ENCODE measurements at regions not wholly inside any gene's neighbourhood (a gene's known extent, or its start where the extent isn't known, plus 50 kb on each side); places are given as distances from the start of the nearest gene placed in this dataset.

- peaks cover 2% of the 10 kb centered on the region for H3K9me3 ChIP-seq
- 43% methylated on average over 3 of the region's 5 CpGs for WGBS (ENCODE audit: insufficient coverage)
- H3K4me1 ChIP-seq (ENCODE audit: control insufficient read depth in 1 of 2, extremely low read depth in 1 of 2, insufficient read depth in 2 of 2, low read length in 2 of 2): peaks cover 0 to 21% of the 10 kb centered on the region in 2 experiments
- ATAC-seq (replicated peaks in 1 of 4) (no peak), DNase-seq (no peak)
- H3K27me3 ChIP-seq (replicated peaks in 1 of 2; ENCODE audit: control insufficient read depth in 2 of 2, extremely low read depth in 1 of 2, insufficient read depth in 2 of 2, low read length in 1 of 2): peaks cover 37 to 67% of the 10 kb centered on the region in 2 experiments
- Mint-ChIP-seq H3K36me3 (no peaks in the 10 kb centered on the region), H3K27me3 (peaks cover 71 to 86% of the 10 kb centered on the region in 2 donors), H3K9me3 (peaks cover 7 to 13% (median 7%) of the 10 kb centered on the region in 3 donors), H3K4me3 (no peak overlapping the region), H3K4me1 (peaks cover 9 to 18% (median 10%) of the 10 kb centered on the region in 3 donors), H3K27ac (no peak overlapping the region)
- peak overlapping the region in 1 of 2 donors; percentile 3 for H3K4me3 ChIP-seq (ENCODE audit: control insufficient read depth in 1 of 2, extremely low read depth in 1 of 2, low read length in 1 of 2)
- H3K27ac ChIP-seq (ENCODE audit: low read length): no peak overlapping the region
- H3K36me3 ChIP-seq (ENCODE audit: control insufficient read depth in 2 of 2, extremely low read depth in 1 of 2, insufficient read depth in 1 of 2, low read length in 1 of 2): no peaks in the 10 kb centered on the region
- ChIA-PET POLR2A (no interaction called here), CTCF (no interaction called here)
Measured at GRCh38 chr6:27678469-27678868, 205.6 kb upstream of the ZNF184 start.

GRCh38 chr6:27674882-27675281 is 202.0 kb upstream of the ZNF184 start:
- peaks cover 11 to 18% (median 14%) of the 10 kb centered on the region in 3 donors for H3K9me3 Mint-ChIP-seq
- no peak overlapping the region for H3K27ac Mint-ChIP-seq
- DNase-seq: no peak
- H3K4me1 Mint-ChIP-seq: peaks cover 14 to 27% (median 25%) of the 10 kb centered on the region in 3 donors
- no peak overlapping the region for H3K4me3 Mint-ChIP-seq
- POLR2A ChIA-PET: interaction anchor here in 1 of 2 donors (0.6 kb wide), 2 partner anchors 220 to 433 kb away, joined by 3 to 4 read pairs; no protein-coding TSS in a partner anchor
- peaks cover 2% of the 10 kb centered on the region for H3K9me3 ChIP-seq
- peaks cover 32 to 71% of the 10 kb centered on the region in 2 experiments for H3K27me3 ChIP-seq (replicated peaks in 1 of 2; ENCODE audit: control insufficient read depth in 2 of 2, extremely low read depth in 1 of 2, insufficient read depth in 2 of 2, low read length in 1 of 2)
- H3K27me3 Mint-ChIP-seq: peaks cover 77 to 87% of the 10 kb centered on the region in 2 donors
- H3K27ac ChIP-seq (ENCODE audit: low read length): no peak overlapping the region
- no peak for ATAC-seq (replicated peaks in 1 of 4)
- H3K4me3 ChIP-seq (ENCODE audit: control insufficient read depth in 1 of 2, extremely low read depth in 1 of 2, low read length in 1 of 2): no peak overlapping the region
- H3K36me3 Mint-ChIP-seq: peaks cover 2% of the 10 kb centered on the region
- H3K4me1 ChIP-seq (ENCODE audit: control insufficient read depth in 1 of 2, extremely low read depth in 1 of 2, insufficient read depth in 2 of 2, low read length in 2 of 2): peaks cover 0 to 18% of the 10 kb centered on the region in 2 experiments
- CTCF ChIA-PET: no interaction called here
- 51% methylated on average over 6 of the region's 9 CpGs for WGBS (ENCODE audit: insufficient coverage)
- H3K36me3 ChIP-seq (ENCODE audit: control insufficient read depth in 2 of 2, extremely low read depth in 1 of 2, insufficient read depth in 1 of 2, low read length in 1 of 2): no peaks in the 10 kb centered on the region

- Mint-ChIP-seq H3K27ac (peak overlapping the region in 1 of 2 donors; percentile 6), H3K4me3 (peak overlapping the region in 1 of 3 donors; percentile 56), H3K27me3 (peaks cover 74 to 87% of the 10 kb centered on the region in 2 donors), H3K9me3 (peaks cover 14 to 25% (median 19%) of the 10 kb centered on the region in 3 donors), H3K4me1 (peaks cover 26 to 38% (median 32%) of the 10 kb centered on the region in 3 donors), H3K36me3 (peaks cover 12% of the 10 kb centered on the region)
- peak overlapping the region in 1 of 2 donors; percentile 39 for H3K4me3 ChIP-seq (ENCODE audit: control insufficient read depth in 1 of 2, extremely low read depth in 1 of 2, low read length in 1 of 2)
- DNase-seq: peak in 2 of 35 experiments; percentile 13 to 54
- POLR2A ChIA-PET: interaction anchor here in 1 of 2 donors (0.7 kb wide), 1 partner anchor 80 kb away, joined by 13 read pairs; no protein-coding TSS in a partner anchor
- CTCF ChIA-PET: no interaction called here
- peaks cover 38 to 77% of the 10 kb centered on the region in 2 experiments for H3K27me3 ChIP-seq (replicated peaks in 1 of 2; ENCODE audit: control insufficient read depth in 2 of 2, extremely low read depth in 1 of 2, insufficient read depth in 2 of 2, low read length in 1 of 2)
- H3K36me3 ChIP-seq (ENCODE audit: control insufficient read depth in 2 of 2, extremely low read depth in 1 of 2, insufficient read depth in 1 of 2, low read length in 1 of 2): no peaks in the 10 kb centered on the region
- peaks cover 2% of the 10 kb centered on the region for H3K9me3 ChIP-seq
- H3K4me1 ChIP-seq (ENCODE audit: control insufficient read depth in 1 of 2, extremely low read depth in 1 of 2, insufficient read depth in 2 of 2, low read length in 2 of 2): peaks cover 0 to 23% of the 10 kb centered on the region in 2 experiments
- no peak overlapping the region for H3K27ac ChIP-seq (ENCODE audit: low read length)
- ATAC-seq (replicated peaks in 1 of 4): no peak
- WGBS (ENCODE audit: insufficient coverage): 11% methylated on average over 19 of the region's 28 CpGs
Measured at GRCh38 chr6:27672113-27672799, 199.4 kb upstream of the ZNF184 start.

GRCh38 chr6:27669624-27670301 is 196.9 kb upstream of the ZNF184 start:
- H3K4me1 Mint-ChIP-seq: peaks cover 26 to 38% (median 32%) of the 10 kb centered on the region in 3 donors
- WGBS (ENCODE audit: insufficient coverage): 15% methylated on average over 4 of the region's 18 CpGs
- ChIA-PET POLR2A (no interaction called here), CTCF (interaction anchor here in 1 of 2 donors (1.3 kb wide), 1 partner anchor 83 kb away, joined by 8 read pairs; no protein-coding TSS in a partner anchor)
- peaks cover 12% of the 10 kb centered on the region for H3K36me3 Mint-ChIP-seq
- Histone ChIP-seq H3K4me1 (ENCODE audit: control insufficient read depth in 1 of 2, extremely low read depth in 1 of 2, insufficient read depth in 2 of 2, low read length in 2 of 2) (peaks cover 0 to 23% of the 10 kb centered on the region in 2 experiments), H3K4me3 (ENCODE audit: control insufficient read depth in 1 of 2, extremely low read depth in 1 of 2, low read length in 1 of 2) (peak overlapping the region in 1 of 2 donors; percentile 10), H3K9me3 (peaks cover 2% of the 10 kb centered on the region), H3K27ac (ENCODE audit: low read length) (no peak overlapping the region), H3K27me3 (replicated peaks in 1 of 2; ENCODE audit: control insufficient read depth in 2 of 2, extremely low read depth in 1 of 2, insufficient read depth in 2 of 2, low read length in 1 of 2) (peaks cover 40 to 76% of the 10 kb centered on the region in 2 experiments), H3K36me3 (ENCODE audit: control insufficient read depth in 2 of 2, extremely low read depth in 1 of 2, insufficient read depth in 1 of 2, low read length in 1 of 2) (no peaks in the 10 kb centered on the region)
- peaks cover 14 to 25% (median 19%) of the 10 kb centered on the region in 3 donors for H3K9me3 Mint-ChIP-seq
- H3K27ac Mint-ChIP-seq: peak overlapping the region; percentile 41 to 55
- H3K27me3 Mint-ChIP-seq: peaks cover 79 to 89% of the 10 kb centered on the region in 2 donors
- ATAC-seq (replicated peaks in 1 of 4): no peak
- H3K4me3 Mint-ChIP-seq: peak overlapping the region; percentile 16 to 28 (median 17)
- DNase-seq: no peak

GRCh38 chr6:27669295-27669623 is 196.4 kb upstream of the ZNF184 start:
- H3K27ac ChIP-seq (ENCODE audit: low read length): no peak overlapping the region
- Mint-ChIP-seq H3K27me3 (peaks cover 77 to 88% of the 10 kb centered on the region in 2 donors), H3K4me1 (peaks cover 26 to 38% (median 32%) of the 10 kb centered on the region in 3 donors), H3K4me3 (peak overlapping the region; percentile 16 to 28 (median 17)), H3K36me3 (peaks cover 12% of the 10 kb centered on the region), H3K27ac (peak overlapping the region; percentile 55 to 58), H3K9me3 (peaks cover 14 to 25% (median 19%) of the 10 kb centered on the region in 3 donors)
- ChIA-PET POLR2A (no interaction called here), CTCF (no interaction called here)
- DNase-seq: peak in 1 of 35 experiments; percentile 35
- WGBS (ENCODE audit: insufficient coverage): 0% methylated on average over 1 of the region's 11 CpGs
- peaks cover 40 to 73% of the 10 kb centered on the region in 2 experiments for H3K27me3 ChIP-seq (replicated peaks in 1 of 2; ENCODE audit: control insufficient read depth in 2 of 2, extremely low read depth in 1 of 2, insufficient read depth in 2 of 2, low read length in 1 of 2)
- H3K4me1 ChIP-seq (ENCODE audit: control insufficient read depth in 1 of 2, extremely low read depth in 1 of 2, insufficient read depth in 2 of 2, low read length in 2 of 2): peaks cover 0 to 23% of the 10 kb centered on the region in 2 experiments
- no peaks in the 10 kb centered on the region for H3K36me3 ChIP-seq (ENCODE audit: control insufficient read depth in 2 of 2, extremely low read depth in 1 of 2, insufficient read depth in 1 of 2, low read length in 1 of 2)
- H3K9me3 ChIP-seq: peaks cover 2% of the 10 kb centered on the region
- no peak overlapping the region for H3K4me3 ChIP-seq (ENCODE audit: control insufficient read depth in 1 of 2, extremely low read depth in 1 of 2, low read length in 1 of 2)
- no peak for ATAC-seq (replicated peaks in 1 of 4)
